Retinal pigment epithelial cell (primary cell): ENCODE measurements at regions not wholly inside any gene's neighbourhood (a gene's known extent, or its start where the extent isn't known, plus 50 kb on each side); places are given as distances from the start of the nearest gene placed in this dataset.

Experiments used
- DNase-seq: peaks from one replicate; pipeline ENCODE4 v3.0.0-alpha.2; 2010; ENCODE audit warnings: low read depth
- H3K4me3 ChIP-seq: 2 replicates; pipeline ENCODE4 v1.5.1; 2011; ENCODE audit warnings: mild to moderate bottlenecking, low read length, control low read depth, moderate library complexity
- TF ChIP-seq, protein P1 (sequence below): conservative IDR thresholded peaks from 2 replicates; pipeline ENCODE4 v1.5.1; 2011; ENCODE audit warnings: low read depth, low read length, control low read depth, inconsistent platforms

GRCh38 chr14:55847766-55848165 lies 267.8 kb downstream of the KTN1 start:
- TF ChIP-seq, protein P1, sequence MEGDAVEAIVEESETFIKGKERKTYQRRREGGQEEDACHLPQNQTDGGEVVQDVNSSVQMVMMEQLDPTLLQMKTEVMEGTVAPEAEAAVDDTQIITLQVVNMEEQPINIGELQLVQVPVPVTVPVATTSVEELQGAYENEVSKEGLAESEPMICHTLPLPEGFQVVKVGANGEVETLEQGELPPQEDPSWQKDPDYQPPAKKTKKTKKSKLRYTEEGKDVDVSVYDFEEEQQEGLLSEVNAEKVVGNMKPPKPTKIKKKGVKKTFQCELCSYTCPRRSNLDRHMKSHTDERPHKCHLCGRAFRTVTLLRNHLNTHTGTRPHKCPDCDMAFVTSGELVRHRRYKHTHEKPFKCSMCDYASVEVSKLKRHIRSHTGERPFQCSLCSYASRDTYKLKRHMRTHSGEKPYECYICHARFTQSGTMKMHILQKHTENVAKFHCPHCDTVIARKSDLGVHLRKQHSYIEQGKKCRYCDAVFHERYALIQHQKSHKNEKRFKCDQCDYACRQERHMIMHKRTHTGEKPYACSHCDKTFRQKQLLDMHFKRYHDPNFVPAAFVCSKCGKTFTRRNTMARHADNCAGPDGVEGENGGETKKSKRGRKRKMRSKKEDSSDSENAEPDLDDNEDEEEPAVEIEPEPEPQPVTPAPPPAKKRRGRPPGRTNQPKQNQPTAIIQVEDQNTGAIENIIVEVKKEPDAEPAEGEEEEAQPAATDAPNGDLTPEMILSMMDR = no peak
- peak; percentile 28 for DNase-seq
- H3K4me3 ChIP-seq = no peak overlapping the region

DNA sequence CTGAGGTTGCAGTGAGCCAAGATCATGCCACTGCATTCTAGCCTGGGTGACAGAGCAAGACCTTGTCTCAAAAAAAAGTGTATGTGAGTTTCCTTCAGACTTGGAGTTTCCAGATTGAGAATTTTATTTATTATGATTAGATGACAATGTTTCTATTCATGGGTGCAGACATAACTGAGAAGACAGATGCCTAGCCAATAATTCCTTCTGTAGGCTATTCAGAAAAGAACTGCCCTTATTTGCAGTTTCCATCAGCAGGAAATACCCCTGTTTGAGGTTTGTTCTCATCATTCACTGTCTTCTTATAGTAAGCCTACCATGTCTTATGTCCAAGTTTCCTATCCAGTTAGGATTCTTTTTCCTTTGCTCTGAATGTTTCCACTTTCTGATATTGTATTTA lies 269.0 kb downstream of the KTN1 start:
- H3K4me3 ChIP-seq = no peak overlapping the region
- no peak for DNase-seq

DNA sequence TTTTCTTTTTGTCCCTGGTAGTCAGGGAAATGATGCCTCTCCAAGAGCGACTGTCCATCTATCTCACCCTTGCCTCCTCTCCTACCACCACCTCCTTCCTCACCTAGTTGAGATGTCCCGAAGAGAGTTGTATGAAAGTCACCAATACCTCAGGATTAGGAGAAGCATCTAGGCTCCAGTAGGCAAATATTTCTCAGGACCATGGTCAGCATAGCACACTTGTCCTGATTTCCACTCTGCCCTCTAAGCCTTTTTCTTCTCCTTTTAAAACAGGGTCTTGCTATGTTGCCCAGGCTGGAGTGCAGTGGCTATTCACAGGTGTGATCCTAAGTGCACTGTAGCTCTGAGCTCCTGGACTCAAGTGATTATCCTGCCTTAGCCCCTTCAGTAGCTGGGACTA lies 268.4 kb upstream of the PELI2 start:
- no peak for DNase-seq
- TF ChIP-seq, protein P1 = no peak
- H3K4me3 ChIP-seq = no peak overlapping the region

More for the DNA sequence above, 269.0 kb downstream of the KTN1 start:
- TF ChIP-seq, protein P1 = no peak

DNA sequence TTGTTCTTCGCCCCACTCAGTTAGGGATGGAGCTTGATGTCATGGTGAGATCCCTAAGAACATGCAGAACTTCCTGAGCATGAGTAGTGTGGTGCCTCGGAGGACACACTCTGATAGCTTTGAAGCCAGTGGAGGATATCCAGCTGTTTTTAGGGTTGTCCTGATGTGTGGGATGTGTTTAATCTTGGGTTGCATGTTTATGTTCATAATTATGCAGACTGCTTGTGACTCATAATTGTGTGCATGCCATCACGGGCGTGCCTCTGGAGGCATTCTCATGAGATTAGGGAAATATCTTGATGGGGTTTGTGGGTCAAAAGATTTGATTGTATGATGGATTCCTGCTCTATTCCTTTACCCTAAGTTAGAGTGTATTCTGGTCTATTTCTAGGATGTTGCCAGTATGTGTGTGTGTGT lies 267.4 kb upstream of the PELI2 start:
- TF ChIP-seq, protein P1 = no peak
- H3K4me3 ChIP-seq = no peak overlapping the region
- DNase-seq = peak; percentile 67

DNA sequence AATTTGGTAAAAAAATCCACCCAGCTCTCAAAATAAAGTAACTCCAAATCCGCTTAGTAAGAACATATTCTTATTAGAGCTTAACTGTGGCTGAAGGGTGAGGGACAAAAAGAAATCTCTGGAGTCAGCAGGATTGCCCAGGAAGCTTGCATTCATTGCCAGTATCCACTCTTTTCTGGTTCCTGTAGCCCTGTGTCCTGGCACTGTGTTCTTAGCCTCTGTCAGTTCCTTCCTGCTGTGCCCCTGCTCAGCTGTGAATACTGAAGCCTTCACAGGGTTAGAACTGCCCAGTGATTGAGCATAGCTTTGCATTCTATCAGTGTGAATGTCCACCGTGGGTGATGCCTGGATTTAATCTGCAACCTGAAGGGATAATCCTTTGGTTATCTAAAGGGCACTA lies 266.9 kb upstream of the PELI2 start:
- no peak overlapping the region for H3K4me3 ChIP-seq
- peak; percentile 70 for DNase-seq
- TF ChIP-seq, protein P1 = no peak

GRCh38 chr14:55851961-55852360 lies 266.2 kb upstream of the PELI2 start:
- TF ChIP-seq, protein P1 = no peak
- DNase-seq = no peak

GRCh38 chr14:55855751-55856150 lies 262.5 kb upstream of the PELI2 start:
- TF ChIP-seq, protein P1 = no peak
- H3K4me3 ChIP-seq = no peak overlapping the region

More at GRCh38 chr14:55851961-55852360, 266.2 kb upstream of the PELI2 start:
- no peak overlapping the region for H3K4me3 ChIP-seq

More at GRCh38 chr14:55855751-55856150, 262.5 kb upstream of the PELI2 start:
- DNase-seq = no peak
